Panc1 (cell line): ENCODE measurements at regions not wholly inside any gene's neighbourhood (a gene's known extent, or its start where the extent isn't known, plus 50 kb on each side); places are given as distances from the start of the nearest gene placed in this dataset.

ENCODE experiments used
- ATAC-seq: fragments of 200-7000 bp; cut with Tn5 transposase; 2 replicates; pipeline ENCODE4 v1.9.1; 2020; ENCODE audit warnings: mild to moderate bottlenecking, moderate library complexity
- BruUV-seq: library from RNA; stranded (reverse); fragments of 400-500 nt; replicated peaks from 2 replicates; lab custom pipeline; 2021; lab: Mats Ljungman, UMichigan
- CTCF ChIA-PET: fragments of 300-600 bp; sonication (Branson Sonifier 250); formaldehyde crosslinking; loops from one replicate; lab custom pipeline; 2022; ENCODE audit warnings: antibody characterized with exemption; lab: Charles Lee
- POLR2A ChIA-PET: fragments of 300-600 bp; sonication (Branson Sonifier 250); formaldehyde crosslinking; loops from one replicate; lab custom pipeline; 2022; ENCODE audit warnings: antibody characterized with exemption; lab: Charles Lee
- DNase-seq: peaks from one replicate; pipeline ENCODE4 v3.0.0-alpha.2; 2010; ENCODE audit warnings: low read depth, low spot score
- H3K27ac ChIP-seq: 2 replicates; pipeline ENCODE4 v1.5.1; 2011; ENCODE audit warnings: mild to moderate bottlenecking, low read length, inconsistent platforms
- H3K27me3 ChIP-seq: fragments of 200-500 bp; sonication (Bioruptor generic); 2 replicates; pipeline ENCODE4 v1.6.0; 2014; ENCODE audit warnings: low read length, inconsistent platforms; ENCODE audit not compliant: control insufficient read depth, insufficient read depth
- H3K36me3 ChIP-seq: fragments of 200-500 bp; sonication (Bioruptor generic); 2 replicates; pipeline ENCODE4 v1.5.1; 2014; ENCODE audit warnings: inconsistent platforms, mild to moderate bottlenecking, low read length, moderate library complexity; ENCODE audit not compliant: control insufficient read depth, insufficient read depth
- H3K4me1 ChIP-seq: 2 replicates; pipeline ENCODE4 v1.5.1; 2011; ENCODE audit warnings: inconsistent platforms, mild to moderate bottlenecking, low read length, moderate library complexity; ENCODE audit not compliant: control insufficient read depth, insufficient read depth
- H3K4me3 ChIP-seq, 2 experiments: 2 replicates each; pipeline ENCODE4 v1.5.1; 2011 to 2012; ENCODE audit warnings: low read depth in 2 of 2, low read length in 2 of 2, mild to moderate bottlenecking in 2 of 2, inconsistent platforms in 1 of 2, moderate library complexity in 1 of 2
- H3K9me3 ChIP-seq: fragments of 200-500 bp; sonication (Bioruptor generic); 2 replicates; pipeline ENCODE4 v1.5.1; 2014; ENCODE audit warnings: low read depth, mild to moderate bottlenecking, inconsistent platforms, low read length, moderate library complexity; ENCODE audit not compliant: control insufficient read depth, insufficient read depth
- POLR2AphosphoS5 ChIP-seq: IDR thresholded peaks from 2 replicates; pipeline ENCODE4 v1.6.1; 2012; ENCODE audit warnings: mild to moderate bottlenecking, low read depth, low read length, moderate library complexity
- SIN3A ChIP-seq: IDR thresholded peaks from 2 replicates; pipeline ENCODE4 v1.6.1; 2012; ENCODE audit warnings: low read depth, mild to moderate bottlenecking, low read length, moderate library complexity, borderline replicate concordance; ENCODE audit not compliant: insufficient read depth
- TCF7L2 ChIP-seq: IDR thresholded peaks from 2 replicates; pipeline ENCODE4 v1.6.1; 2011; ENCODE audit warnings: mild to moderate bottlenecking, low read depth, low read length, inconsistent platforms
- in situ Hi-C: cut with HindIII; loops from 2 replicates; pipeline ENCODE4 v1.10.0; 2016; ENCODE audit warnings: low sequenced_read_pairs, low pct_unique_long_range_greater_than_20kb
- intact Hi-C: fragments of 100-400 bp; cut with micrococcal nuclease; formaldehyde crosslinking; loops from one replicate; pipeline ENCODE4 v1.10.0; 2022; ENCODE audit not compliant: unreplicated experiment
- TF ChIP-seq, protein P1 (sequence below), 2 experiments: IDR thresholded peaks; 2 replicates each; pipeline ENCODE4 v1.6.1; 2011 to 2012; ENCODE audit warnings: low read depth in 2 of 2, control low read depth in 1 of 2, low read length in 1 of 2, mild to moderate bottlenecking in 1 of 2, moderate library complexity in 1 of 2; ENCODE audit not compliant: insufficient read depth in 1 of 2
- TF ChIP-seq, protein P2 (sequence below): fragments of 450-650 bp; IDR thresholded peaks from 2 replicates; pipeline ENCODE4 v1.5.1; 2017; ENCODE audit warnings: mild to moderate bottlenecking

DNA sequence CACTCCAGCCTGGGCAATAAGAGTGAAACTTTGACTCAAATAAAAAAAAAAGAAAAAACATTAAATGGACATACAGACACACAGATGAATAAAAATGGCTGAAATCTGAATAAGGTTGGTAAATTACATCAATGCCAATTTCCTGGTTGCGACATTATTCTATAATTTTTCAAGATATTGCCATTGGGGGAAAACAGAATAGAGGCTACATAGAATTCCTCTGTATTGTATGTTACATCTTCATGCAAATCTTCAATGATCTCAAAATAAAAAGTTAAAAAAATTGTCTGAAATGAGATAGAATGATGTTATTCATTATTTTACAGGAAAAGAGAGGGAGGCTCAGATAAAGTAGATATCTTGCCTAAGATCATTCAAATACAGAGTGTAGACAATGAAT lies 234.0 kb downstream of the SDHAF3 start:
- TF ChIP-seq SIN3A (no peak), POLR2AphosphoS5 (no peak), TCF7L2 (no peak)
- TF ChIP-seq, protein P1, sequence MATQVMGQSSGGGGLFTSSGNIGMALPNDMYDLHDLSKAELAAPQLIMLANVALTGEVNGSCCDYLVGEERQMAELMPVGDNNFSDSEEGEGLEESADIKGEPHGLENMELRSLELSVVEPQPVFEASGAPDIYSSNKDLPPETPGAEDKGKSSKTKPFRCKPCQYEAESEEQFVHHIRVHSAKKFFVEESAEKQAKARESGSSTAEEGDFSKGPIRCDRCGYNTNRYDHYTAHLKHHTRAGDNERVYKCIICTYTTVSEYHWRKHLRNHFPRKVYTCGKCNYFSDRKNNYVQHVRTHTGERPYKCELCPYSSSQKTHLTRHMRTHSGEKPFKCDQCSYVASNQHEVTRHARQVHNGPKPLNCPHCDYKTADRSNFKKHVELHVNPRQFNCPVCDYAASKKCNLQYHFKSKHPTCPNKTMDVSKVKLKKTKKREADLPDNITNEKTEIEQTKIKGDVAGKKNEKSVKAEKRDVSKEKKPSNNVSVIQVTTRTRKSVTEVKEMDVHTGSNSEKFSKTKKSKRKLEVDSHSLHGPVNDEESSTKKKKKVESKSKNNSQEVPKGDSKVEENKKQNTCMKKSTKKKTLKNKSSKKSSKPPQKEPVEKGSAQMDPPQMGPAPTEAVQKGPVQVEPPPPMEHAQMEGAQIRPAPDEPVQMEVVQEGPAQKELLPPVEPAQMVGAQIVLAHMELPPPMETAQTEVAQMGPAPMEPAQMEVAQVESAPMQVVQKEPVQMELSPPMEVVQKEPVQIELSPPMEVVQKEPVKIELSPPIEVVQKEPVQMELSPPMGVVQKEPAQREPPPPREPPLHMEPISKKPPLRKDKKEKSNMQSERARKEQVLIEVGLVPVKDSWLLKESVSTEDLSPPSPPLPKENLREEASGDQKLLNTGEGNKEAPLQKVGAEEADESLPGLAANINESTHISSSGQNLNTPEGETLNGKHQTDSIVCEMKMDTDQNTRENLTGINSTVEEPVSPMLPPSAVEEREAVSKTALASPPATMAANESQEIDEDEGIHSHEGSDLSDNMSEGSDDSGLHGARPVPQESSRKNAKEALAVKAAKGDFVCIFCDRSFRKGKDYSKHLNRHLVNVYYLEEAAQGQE (IDR thresholded peaks at IDR 0.05; ENCODE audit: insufficient read depth in 1 of 2, low read depth in 2 of 2, low read length in 1 of 2): no peak
- TF ChIP-seq, protein P2, sequence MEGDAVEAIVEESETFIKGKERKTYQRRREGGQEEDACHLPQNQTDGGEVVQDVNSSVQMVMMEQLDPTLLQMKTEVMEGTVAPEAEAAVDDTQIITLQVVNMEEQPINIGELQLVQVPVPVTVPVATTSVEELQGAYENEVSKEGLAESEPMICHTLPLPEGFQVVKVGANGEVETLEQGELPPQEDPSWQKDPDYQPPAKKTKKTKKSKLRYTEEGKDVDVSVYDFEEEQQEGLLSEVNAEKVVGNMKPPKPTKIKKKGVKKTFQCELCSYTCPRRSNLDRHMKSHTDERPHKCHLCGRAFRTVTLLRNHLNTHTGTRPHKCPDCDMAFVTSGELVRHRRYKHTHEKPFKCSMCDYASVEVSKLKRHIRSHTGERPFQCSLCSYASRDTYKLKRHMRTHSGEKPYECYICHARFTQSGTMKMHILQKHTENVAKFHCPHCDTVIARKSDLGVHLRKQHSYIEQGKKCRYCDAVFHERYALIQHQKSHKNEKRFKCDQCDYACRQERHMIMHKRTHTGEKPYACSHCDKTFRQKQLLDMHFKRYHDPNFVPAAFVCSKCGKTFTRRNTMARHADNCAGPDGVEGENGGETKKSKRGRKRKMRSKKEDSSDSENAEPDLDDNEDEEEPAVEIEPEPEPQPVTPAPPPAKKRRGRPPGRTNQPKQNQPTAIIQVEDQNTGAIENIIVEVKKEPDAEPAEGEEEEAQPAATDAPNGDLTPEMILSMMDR: no peak
- intact Hi-C loops: no loop called here
- Histone ChIP-seq H3K36me3 (no peaks in the 10 kb centered on the region), H3K4me3 (no peak overlapping the region), H3K4me1 (no peaks in the 10 kb centered on the region), H3K27me3 (no peaks in the 10 kb centered on the region), H3K9me3 (no peaks in the 10 kb centered on the region), H3K27ac (no peak overlapping the region)
- no TSS peak for BruUV-seq
- POLR2A ChIA-PET: no interaction called here
- no peak for DNase-seq
- CTCF ChIA-PET: no interaction called here
- no peak for ATAC-seq
- in situ Hi-C loops: no loop called here

DNA sequence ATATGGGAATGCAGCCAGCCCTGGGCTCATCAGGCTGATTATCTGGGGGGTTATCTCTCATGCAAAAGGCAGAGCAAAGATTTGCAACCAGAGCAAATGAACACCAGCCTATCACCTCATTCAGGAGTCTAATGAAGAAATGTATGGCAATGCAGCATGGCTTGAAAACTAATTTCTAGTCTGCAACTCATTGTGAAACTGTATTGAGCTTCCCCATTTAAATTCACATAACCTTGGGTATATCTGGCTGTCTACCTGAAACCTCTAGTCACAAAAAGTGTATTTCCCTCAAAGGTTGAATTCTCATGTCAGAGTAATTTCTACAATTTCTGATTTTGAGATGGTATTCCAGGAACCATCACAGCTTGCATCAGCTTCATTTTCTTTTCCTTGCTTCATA lies 240.0 kb downstream of the SDHAF3 start:
- no peaks in the 10 kb centered on the region for H3K4me1 ChIP-seq
- H3K9me3 ChIP-seq: no peaks in the 10 kb centered on the region
- H3K27me3 ChIP-seq: no peaks in the 10 kb centered on the region
- no peak overlapping the region for H3K27ac ChIP-seq
- ATAC-seq: no peak
- no peak for DNase-seq
- ChIA-PET CTCF (no interaction called here), POLR2A (no interaction called here)
- H3K36me3 ChIP-seq: no peaks in the 10 kb centered on the region
- in situ Hi-C loops: no loop called here
- H3K4me3 ChIP-seq: no peak overlapping the region
- TF ChIP-seq, protein P2: no peak
- TF ChIP-seq SIN3A (no peak), TCF7L2 (no peak)
- TF ChIP-seq, protein P1 (IDR thresholded peaks at IDR 0.05; ENCODE audit: insufficient read depth in 1 of 2, low read depth in 2 of 2, low read length in 1 of 2): no peak
- intact Hi-C loops: no loop called here
- BruUV-seq: no TSS peak
